OCI-LY3 (cell line): ENCODE measurements at regions not wholly inside any gene's neighbourhood (a gene's known extent, or its start where the extent isn't known, plus 50 kb on each side); places are given as distances from the start of the nearest gene placed in this dataset.

ENCODE experiments used
- CTCF ChIP-seq: fragments of 200-600, 300-600 bp; sonication (generic); IDR thresholded peaks from 2 replicates; pipeline ENCODE4 v1.5.1; 2014; ENCODE audit warnings: antibody characterized with exemption, low read length, low read depth
- EZH2phosphoT487 ChIP-seq: fragments of 200-600 bp; shearing (Covaris generic); IDR thresholded peaks from 2 replicates; pipeline ENCODE4 v1.6.1; 2018; ENCODE audit warnings: antibody characterized with exemption, mixed run types, low read depth

- TF ChIP-seq CTCF (no peak), EZH2phosphoT487 (no peak)
Measured at GRCh38 chrX:867502-867901, 236.9 kb downstream of the SHOX start.
